HepG2 (cell line): ENCODE measurements at regions not wholly inside any gene's neighbourhood (a gene's known extent, or its start where the extent isn't known, plus 50 kb on each side); places are given as distances from the start of the nearest gene placed in this dataset.
A peak's percentile ranks its signal among the peaks of the same experiment; 100 is the strongest.

Experiments used
- ADNP ChIP-seq: sonication (generic); formaldehyde crosslinking; IDR thresholded peaks from 2 replicates; pipeline ENCODE4 v1.4.0; 2020; ENCODE audit warnings: missing genetic modification reagents
- CAMTA2 ChIP-seq: sonication (generic); formaldehyde crosslinking; IDR thresholded peaks from 2 replicates; pipeline ENCODE4 v1.4.0; 2020; ENCODE audit warnings: mild to moderate bottlenecking, missing genetic modification reagents, borderline replicate concordance
- CREM ChIP-seq, 2 experiments: sonication (generic) in 1 of 2; formaldehyde crosslinking in 1 of 2; IDR thresholded peaks; 2 replicates each; pipeline versions ENCODE4 v1.4.0 to v1.6.1; 2016 to 2020; ENCODE audit warnings: antibody characterized with exemption in 1 of 2, mild to moderate bottlenecking in 1 of 2, missing genetic modification reagents in 1 of 2
- EP300 ChIP-seq, 3 experiments: sonication (generic) in 1 of 3; formaldehyde crosslinking in 1 of 3; IDR thresholded peaks; 2 replicates each; pipeline versions ENCODE4 v1.5.1 to v1.6.1; 2011 to 2020; ENCODE audit warnings: low read depth in 2 of 3, low read length in 2 of 3, borderline replicate concordance in 1 of 3, improper control_type of control experiment in 1 of 3, mild to moderate bottlenecking in 1 of 3, missing genetic modification reagents in 1 of 3, moderate library complexity in 1 of 3
- GMEB1 ChIP-seq: sonication (generic); formaldehyde crosslinking; IDR thresholded peaks from 2 replicates; pipeline ENCODE4 v1.5.1; 2020; ENCODE audit warnings: missing genetic modification reagents, mild to moderate bottlenecking, borderline replicate concordance
- KDM6A ChIP-seq: IDR thresholded peaks from 2 replicates; pipeline ENCODE4 v1.6.1; 2016; ENCODE audit warnings: low read depth
- MAZ ChIP-seq, 2 experiments: sonication (generic) in 1 of 2; formaldehyde crosslinking in 1 of 2; IDR thresholded peaks; 2 replicates each; pipeline versions ENCODE4 v1.5.0 to v1.6.1; 2012 to 2020; ENCODE audit warnings: low read depth in 2 of 2, mild to moderate bottlenecking in 2 of 2, borderline replicate concordance in 1 of 2, improper control_type of control experiment in 1 of 2, low read length in 1 of 2, missing genetic modification reagents in 1 of 2, moderate library complexity in 1 of 2
- MZF1 ChIP-seq: sonication (generic); formaldehyde crosslinking; IDR thresholded peaks from 2 replicates; pipeline ENCODE4 v1.8.1; 2023; ENCODE audit warnings: mild to moderate bottlenecking, missing genetic modification reagents, borderline replicate concordance
- NPAS2 ChIP-seq: sonication (generic); formaldehyde crosslinking; IDR thresholded peaks from 2 replicates; pipeline ENCODE4 v1.8.0; 2022; ENCODE audit warnings: mild to moderate bottlenecking, missing genetic modification reagents, borderline replicate concordance
- ONECUT2 ChIP-seq: sonication (generic); formaldehyde crosslinking; IDR thresholded peaks from 2 replicates; pipeline ENCODE4 v1.4.0; 2020; ENCODE audit warnings: missing genetic modification reagents
- PREB ChIP-seq: sonication (generic); formaldehyde crosslinking; IDR thresholded peaks from 2 replicates; pipeline ENCODE4 v1.4.0; 2020; ENCODE audit warnings: missing genetic modification reagents
- U2AF1 ChIP-seq: fragments of 200-400 bp; formaldehyde crosslinking; optimal IDR thresholded peaks from 2 replicates; pipeline ENCODE3; 2017; ENCODE audit warnings: mild to moderate bottlenecking, low read depth, low read length
- WIZ ChIP-seq: sonication (generic); formaldehyde crosslinking; IDR thresholded peaks from 2 replicates; pipeline ENCODE4 v1.5.1; 2020; ENCODE audit warnings: mild to moderate bottlenecking, missing genetic modification reagents
- ZEB1 ChIP-seq: IDR thresholded peaks from 2 replicates; pipeline ENCODE4 v1.6.1; 2012; ENCODE audit warnings: mild to moderate bottlenecking, low read depth, inconsistent platforms; ENCODE audit not compliant: insufficient replicate concordance
- ZFP36L1 ChIP-seq: sonication (generic); formaldehyde crosslinking; IDR thresholded peaks from 2 replicates; pipeline ENCODE4 v1.8.0; 2022; ENCODE audit warnings: mild to moderate bottlenecking, missing genetic modification reagents, moderate library complexity
- ZMYM2 ChIP-seq: sonication (generic); formaldehyde crosslinking; IDR thresholded peaks from 2 replicates; pipeline ENCODE4 v1.8.0; 2022; ENCODE audit warnings: mild to moderate bottlenecking, missing genetic modification reagents
- ZNF550 ChIP-seq: sonication (generic); formaldehyde crosslinking; IDR thresholded peaks from 2 replicates; pipeline ENCODE4 v1.4.0; 2020; ENCODE audit warnings: mild to moderate bottlenecking, missing genetic modification reagents, borderline replicate concordance
- ZNF737 ChIP-seq: sonication (generic); formaldehyde crosslinking; IDR thresholded peaks from 2 replicates; pipeline ENCODE4 v1.5.0; 2020; ENCODE audit warnings: missing genetic modification reagents, mild to moderate bottlenecking, borderline replicate concordance
- ZXDC ChIP-seq: sonication (generic); formaldehyde crosslinking; IDR thresholded peaks from 2 replicates; pipeline ENCODE4 v1.5.0; 2020; ENCODE audit warnings: mild to moderate bottlenecking, missing genetic modification reagents
- TF ChIP-seq, protein P1 (sequence below): sonication (generic); formaldehyde crosslinking; IDR thresholded peaks from 2 replicates; pipeline ENCODE4 v1.4.0; 2020; ENCODE audit warnings: missing genetic modification reagents

DNA sequence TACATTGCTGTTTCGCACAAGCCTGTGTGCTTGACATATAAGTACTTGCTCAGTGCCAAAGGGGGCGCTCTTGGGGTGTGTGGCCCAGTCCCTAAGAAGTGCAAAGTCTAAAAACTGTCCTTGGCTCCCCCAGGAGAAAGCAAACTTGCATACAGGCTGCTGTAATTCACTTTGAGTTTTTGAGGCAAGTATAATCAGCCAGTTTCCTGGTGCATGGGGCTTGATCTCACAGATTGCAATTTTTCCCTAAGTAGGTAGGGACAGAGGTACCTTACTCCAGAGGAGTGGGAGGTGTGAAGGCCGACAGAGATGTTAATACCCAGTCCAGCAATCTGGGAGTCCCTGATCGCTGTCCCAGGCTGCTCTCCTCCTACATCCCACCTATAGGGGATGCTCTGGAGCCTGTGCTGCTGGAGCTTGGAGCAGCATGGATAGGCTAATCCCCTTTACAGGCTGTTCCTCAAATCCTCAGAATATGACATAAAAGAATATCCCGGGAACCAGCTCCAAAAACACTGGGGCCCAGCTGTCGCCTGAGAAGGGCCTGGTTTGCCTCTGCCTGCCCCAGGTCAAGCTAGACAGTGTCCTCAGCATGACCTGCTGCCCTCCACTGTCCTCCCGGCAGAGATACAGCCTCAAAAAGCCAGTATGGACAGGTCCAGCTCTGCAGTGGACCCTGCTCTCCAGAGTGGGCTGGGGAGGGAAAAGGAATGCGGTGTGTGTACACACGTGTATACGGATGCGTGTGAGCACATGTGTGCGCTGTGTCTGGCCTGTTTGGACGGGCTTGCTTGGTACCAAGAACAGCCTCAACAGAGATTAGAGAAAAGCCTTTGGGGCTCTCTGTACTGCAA, 136.5 kb upstream of the HAAO start (continued):
- TF ChIP-seq PREB (CRISPR knock-in tag) = no peak
- TF ChIP-seq ZEB1 = no peak
- peak in 1 of 2 experiments; percentile 70; a peak in 1 of 4 replicates for TF ChIP-seq EP300 (IDR thresholded peaks at IDR 0.05; ENCODE audit: low read depth in 2 of 2, low read length in 2 of 2)
- TF ChIP-seq EP300 (CRISPR knock-in tag; IDR thresholded peaks at IDR 0.05; ENCODE audit: borderline replicate concordance) = no peak; the same call in 1 of the 2 replicates
- peak; percentile 58 for TF ChIP-seq GMEB1
- TF ChIP-seq U2AF1 = peak; percentile 5
- TF ChIP-seq ONECUT2 (CRISPR knock-in tag) = no peak
- TF ChIP-seq, protein P1, sequence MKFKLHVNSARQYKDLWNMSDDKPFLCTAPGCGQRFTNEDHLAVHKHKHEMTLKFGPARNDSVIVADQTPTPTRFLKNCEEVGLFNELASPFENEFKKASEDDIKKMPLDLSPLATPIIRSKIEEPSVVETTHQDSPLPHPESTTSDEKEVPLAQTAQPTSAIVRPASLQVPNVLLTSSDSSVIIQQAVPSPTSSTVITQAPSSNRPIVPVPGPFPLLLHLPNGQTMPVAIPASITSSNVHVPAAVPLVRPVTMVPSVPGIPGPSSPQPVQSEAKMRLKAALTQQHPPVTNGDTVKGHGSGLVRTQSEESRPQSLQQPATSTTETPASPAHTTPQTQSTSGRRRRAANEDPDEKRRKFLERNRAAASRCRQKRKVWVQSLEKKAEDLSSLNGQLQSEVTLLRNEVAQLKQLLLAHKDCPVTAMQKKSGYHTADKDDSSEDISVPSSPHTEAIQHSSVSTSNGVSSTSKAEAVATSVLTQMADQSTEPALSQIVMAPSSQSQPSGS = peak; percentile 59
- no peak for TF ChIP-seq MZF1 (CRISPR knock-in tag)
- TF ChIP-seq ADNP (CRISPR knock-in tag) = no peak; the same call in 1 of the 2 replicates
- TF ChIP-seq CREM (IDR thresholded peaks at IDR 0.05) = peak; percentile 35
- no peak for TF ChIP-seq CREM (CRISPR knock-in tag; IDR thresholded peaks at IDR 0.05)
- TF ChIP-seq ZXDC (CRISPR knock-in tag) = no peak
- no peak for TF ChIP-seq MAZ (IDR thresholded peaks at IDR 0.05; ENCODE audit: borderline replicate concordance, low read depth, low read length)
- 0 out of 2 replicates have a peak, but pooled peaks have one; percentile 22 for TF ChIP-seq MAZ (CRISPR knock-in tag; IDR thresholded peaks at IDR 0.05; ENCODE audit: low read depth)
- no peak for TF ChIP-seq ZNF737
- TF ChIP-seq CAMTA2 = 0 out of 2 replicates have a peak, but pooled peaks have one; percentile 76
- peak; percentile 80 for TF ChIP-seq ZMYM2 (CRISPR knock-in tag)
- TF ChIP-seq WIZ (CRISPR knock-in tag) = no peak
- TF ChIP-seq ZFP36L1 = peak; percentile 48; the same call in 1 of the 2 replicates
- 0 out of 2 replicates have a peak, but pooled peaks have one; percentile 77 for TF ChIP-seq ZNF550
- no peak for TF ChIP-seq NPAS2
- TF ChIP-seq KDM6A = peak; percentile 68
